Tibial nerve (tissue), 4 donors: ENCODE measurements at regions not wholly inside any gene's neighbourhood (a gene's known extent, or its start where the extent isn't known, plus 50 kb on each side); places are given as distances from the start of the nearest gene placed in this dataset.

ENCODE experiments used
- CTCF ChIP-seq, 5 experiments: fragments of 200-600 bp in 3 of 5; fragments of 450-650 bp in 2 of 5; sonication (generic) in 3 of 5; IDR thresholded peaks; one replicate each; pipeline ENCODE4 v1.5.1; 2016 to 2019; ENCODE audit warnings: antibody characterized with exemption in 5 of 5, mild to moderate bottlenecking in 3 of 5, moderate library complexity in 2 of 5
- EP300 ChIP-seq, 2 donors: sonication (generic); formaldehyde crosslinking; IDR thresholded peaks; one replicate each; pipeline ENCODE4 v1.6.1; 2017; ENCODE audit warnings: antibody characterized with exemption in 2 of 2, mild to moderate bottlenecking in 1 of 2

- TF ChIP-seq CTCF (IDR thresholded peaks at IDR 0.05), result no peak
- TF ChIP-seq EP300 (IDR thresholded peaks at IDR 0.05), result no peak
Measured at GRCh38 chr16:59404509-59404908, 670.4 kb upstream of the GOT2 start.
